Peyer's patch (tissue), 4 donors: ENCODE measurements at regions not wholly inside any gene's neighbourhood (a gene's known extent, or its start where the extent isn't known, plus 50 kb on each side); places are given as distances from the start of the nearest gene placed in this dataset.

Experiments used
- DNase-seq, 3 donors: peaks; one replicate each; pipeline ENCODE4 v3.0.0-alpha.2; 2017 to 2019
- H3K27ac ChIP-seq, 4 donors: fragments of 200-600 bp; sonication (generic); one replicate each; pipeline ENCODE4 v1.5.1; 2016 to 2019
- H3K27me3 ChIP-seq, 2 donors: fragments of 200-600 bp; sonication (generic); one replicate each; pipeline ENCODE4 v1.5.1; 2019
- H3K36me3 ChIP-seq, 3 donors: fragments of 200-600 bp; sonication (generic); one replicate each; pipeline ENCODE4 v1.5.1; 2016 to 2019
- H3K4me1 ChIP-seq, 4 donors: fragments of 200-600 bp; sonication (generic); one replicate each; pipeline ENCODE4 v1.5.1; 2016 to 2019
- H3K4me3 ChIP-seq, 4 donors: fragments of 200-600 bp; sonication (generic); 1 replicate in 3 of 4; 2 replicates in 1 of 4; pipeline ENCODE4 v1.5.1; 2016 to 2019; ENCODE audit warnings: mild to moderate bottlenecking in 1 of 4
- H3K9me3 ChIP-seq, 4 donors: fragments of 200-600 bp; sonication (generic); one replicate each; pipeline ENCODE4 v1.5.1; 2016 to 2019; ENCODE audit warnings: mild to moderate bottlenecking in 1 of 4
- POLR2A ChIP-seq, 2 donors: fragments of 450-650 bp; IDR thresholded peaks; one replicate each; pipeline ENCODE4 v1.5.1; 2017; ENCODE audit warnings: antibody characterized with exemption in 2 of 2, mild to moderate bottlenecking in 2 of 2, moderate library complexity in 2 of 2
- TF ChIP-seq, protein P1 (sequence below), 6 experiments: fragments of 450-650 bp in 4 of 6; fragments of 200-600 bp in 2 of 6; sonication (generic) in 1 of 6; IDR thresholded peaks; one replicate each; pipeline ENCODE4 v1.5.1; 2017 to 2019; ENCODE audit warnings: antibody characterized with exemption in 6 of 6, mild to moderate bottlenecking in 3 of 6, moderate library complexity in 1 of 6

- TF ChIP-seq POLR2A (IDR thresholded peaks at IDR 0.05) = no peak
- TF ChIP-seq, protein P1, sequence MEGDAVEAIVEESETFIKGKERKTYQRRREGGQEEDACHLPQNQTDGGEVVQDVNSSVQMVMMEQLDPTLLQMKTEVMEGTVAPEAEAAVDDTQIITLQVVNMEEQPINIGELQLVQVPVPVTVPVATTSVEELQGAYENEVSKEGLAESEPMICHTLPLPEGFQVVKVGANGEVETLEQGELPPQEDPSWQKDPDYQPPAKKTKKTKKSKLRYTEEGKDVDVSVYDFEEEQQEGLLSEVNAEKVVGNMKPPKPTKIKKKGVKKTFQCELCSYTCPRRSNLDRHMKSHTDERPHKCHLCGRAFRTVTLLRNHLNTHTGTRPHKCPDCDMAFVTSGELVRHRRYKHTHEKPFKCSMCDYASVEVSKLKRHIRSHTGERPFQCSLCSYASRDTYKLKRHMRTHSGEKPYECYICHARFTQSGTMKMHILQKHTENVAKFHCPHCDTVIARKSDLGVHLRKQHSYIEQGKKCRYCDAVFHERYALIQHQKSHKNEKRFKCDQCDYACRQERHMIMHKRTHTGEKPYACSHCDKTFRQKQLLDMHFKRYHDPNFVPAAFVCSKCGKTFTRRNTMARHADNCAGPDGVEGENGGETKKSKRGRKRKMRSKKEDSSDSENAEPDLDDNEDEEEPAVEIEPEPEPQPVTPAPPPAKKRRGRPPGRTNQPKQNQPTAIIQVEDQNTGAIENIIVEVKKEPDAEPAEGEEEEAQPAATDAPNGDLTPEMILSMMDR (IDR thresholded peaks at IDR 0.05) = no peak
Observed at GRCh38 chr21:41667136-41667535, 99.7 kb downstream of the RIPK4 start.

GRCh38 chr21:41666641-41667081 is 100.2 kb downstream of the RIPK4 start:
- H3K9me3 ChIP-seq = no peaks in the 10 kb centered on the region
- H3K36me3 ChIP-seq = no peaks in the 10 kb centered on the region
- H3K27me3 ChIP-seq = no peaks in the 10 kb centered on the region
- TF ChIP-seq, protein P1 (IDR thresholded peaks at IDR 0.05) = no peak
- no peak for TF ChIP-seq POLR2A (IDR thresholded peaks at IDR 0.05)
- H3K27ac ChIP-seq = no peak overlapping the region
- no peak for DNase-seq
- H3K4me3 ChIP-seq = no peak overlapping the region
- peaks cover 0 to 18% (median 0%) of the 10 kb centered on the region in 4 donors for H3K4me1 ChIP-seq

More at GRCh38 chr21:41667136-41667535, 99.7 kb downstream of the RIPK4 start:
- H3K4me1 ChIP-seq = peaks cover 0 to 18% (median 0%) of the 10 kb centered on the region in 4 donors
- no peak overlapping the region for H3K4me3 ChIP-seq
- no peaks in the 10 kb centered on the region for H3K36me3 ChIP-seq
- no peaks in the 10 kb centered on the region for H3K27me3 ChIP-seq
- no peak overlapping the region for H3K27ac ChIP-seq
- no peaks in the 10 kb centered on the region for H3K9me3 ChIP-seq
- DNase-seq = no peak

GRCh38 chr21:41665766-41666595 is 100.9 kb downstream of the RIPK4 start:
- no peak for DNase-seq
- Histone ChIP-seq H3K4me1 (peaks cover 0 to 18% (median 0%) of the 10 kb centered on the region in 4 donors), H3K9me3 (no peaks in the 10 kb centered on the region), H3K36me3 (no peaks in the 10 kb centered on the region), H3K4me3 (no peak overlapping the region), H3K27ac (no peak overlapping the region), H3K27me3 (no peaks in the 10 kb centered on the region)
- TF ChIP-seq, protein P1 (IDR thresholded peaks at IDR 0.05) = no peak
- no peak for TF ChIP-seq POLR2A (IDR thresholded peaks at IDR 0.05)

DNA sequence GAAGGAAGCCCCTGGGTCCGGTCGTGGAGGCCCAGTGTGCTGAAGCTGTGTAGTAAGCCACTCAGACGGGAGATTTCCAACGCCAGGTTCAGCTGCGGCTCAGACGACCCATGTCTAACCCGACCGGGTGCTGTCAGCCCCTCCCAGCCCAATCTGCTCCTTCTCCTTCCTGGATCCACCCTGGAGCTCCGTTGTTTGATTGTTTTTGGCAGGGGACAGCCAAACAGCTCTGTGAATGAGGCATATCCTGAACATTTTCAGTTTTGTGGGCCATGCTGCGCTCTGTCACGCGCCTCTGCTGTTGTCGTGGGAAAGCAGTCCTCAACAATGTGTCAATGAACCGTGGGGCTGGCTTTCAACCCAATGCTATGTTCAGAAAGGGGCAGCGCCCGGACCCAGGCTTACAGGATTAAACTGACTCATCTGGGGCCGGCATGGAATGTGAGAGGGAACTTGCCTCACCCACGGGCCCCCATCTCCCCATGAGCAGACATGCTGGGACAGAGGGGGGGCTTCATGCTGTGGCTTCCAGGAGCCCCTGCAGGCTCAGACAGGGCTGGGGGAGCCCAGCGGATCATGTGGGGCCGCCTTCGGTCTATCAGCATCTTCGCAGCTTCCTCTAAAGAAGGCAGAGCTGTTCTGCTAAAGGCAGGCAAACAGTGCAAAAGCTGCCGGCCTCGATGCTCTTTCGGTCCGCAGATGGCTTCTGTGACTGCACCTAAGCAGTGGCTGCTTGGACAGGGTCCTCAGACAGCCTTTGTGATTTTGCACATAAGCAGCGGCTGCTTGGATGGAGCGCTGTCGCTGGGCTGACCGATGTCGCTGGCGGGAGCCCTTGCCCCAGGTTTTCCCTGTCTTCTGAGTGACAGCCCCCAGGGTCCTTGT is 101.7 kb downstream of the RIPK4 start:
- Histone ChIP-seq H3K9me3 (no peaks in the 10 kb centered on the region), H3K27ac (peak overlapping the region in 2 of 4 donors; percentile 15 to 59), H3K4me1 (peaks cover 0 to 18% (median 0%) of the 10 kb centered on the region in 4 donors), H3K27me3 (no peaks in the 10 kb centered on the region), H3K36me3 (no peaks in the 10 kb centered on the region), H3K4me3 (peak overlapping the region in 2 of 4 donors; percentile 21 to 33)
- TF ChIP-seq POLR2A (IDR thresholded peaks at IDR 0.05) = no peak
- TF ChIP-seq, protein P1 (IDR thresholded peaks at IDR 0.05) = no peak
- DNase-seq = peak in 1 of 3 donors; percentile 56
